ENCODE measurements at regions not wholly inside any gene's neighbourhood (a gene's known extent, or its start where the extent isn't known, plus 50 kb on each side); places are given as distances from the start of the nearest gene placed in this dataset.
"Not testable (repeated sequence)": the region's sequence is repeated elsewhere in the genome, so short reads cannot be mapped to it uniquely, and the experiment has no call there.

DNA sequence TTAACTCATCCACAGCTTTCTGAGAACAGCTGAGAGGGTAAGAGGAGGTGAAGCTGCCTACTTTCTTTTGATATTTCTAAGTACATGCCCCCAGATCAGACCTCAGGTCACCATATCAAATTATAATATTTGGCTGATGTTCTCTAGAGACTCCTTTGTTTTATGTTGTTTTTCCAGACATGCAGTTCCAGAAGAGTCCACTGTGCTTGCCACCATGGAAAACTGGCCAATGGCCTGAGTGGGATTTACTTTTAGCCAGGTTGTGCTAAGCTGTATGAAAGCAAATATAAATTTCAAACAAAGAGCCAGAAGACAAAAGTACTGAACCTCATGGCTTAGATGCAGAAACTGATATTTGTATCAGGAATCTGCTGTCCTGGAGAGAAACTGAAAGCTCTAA is 123.6 kb upstream of the METTL14 start:
- DNase-seq; H2AFZ ChIP-seq (ENCODE audit: insufficient read depth, low read length, poor library complexity); H4K12ac ChIP-seq (ENCODE audit: low read depth, low read length); H2BK5ac ChIP-seq (ENCODE audit: low read depth, low read length, poor library complexity); H3K27me3 ChIP-seq (ENCODE audit: insufficient read depth, low read length); H4K91ac ChIP-seq (ENCODE audit: low read depth, low read length); H3K18ac ChIP-seq (ENCODE audit: low read length); H3K4me1 ChIP-seq (ENCODE audit: control insufficient read depth in 1 of 2, insufficient read depth in 2 of 2, low read length in 2 of 2); H3K27ac ChIP-seq (ENCODE audit: low read depth, low read length); H3K4ac ChIP-seq (ENCODE audit: low read depth, low read length); H3K79me2 ChIP-seq (ENCODE audit: control insufficient read depth, insufficient read depth, low read length, poor library complexity); H3K23ac ChIP-seq (ENCODE audit: low read length); H2AK5ac ChIP-seq (ENCODE audit: low read length); H3K9me3 ChIP-seq (ENCODE audit: insufficient read depth, low read depth, low read length); H3K9ac ChIP-seq (ENCODE audit: low read length); H3K4me2 ChIP-seq (ENCODE audit: low read length); H3K79me1 ChIP-seq (ENCODE audit: low read length); H4K8ac ChIP-seq (ENCODE audit: low read depth, low read length); H3K4me3 ChIP-seq (ENCODE audit: low read depth, low read length); H3K36me3 ChIP-seq (ENCODE audit: control insufficient read depth in 1 of 2, insufficient read depth in 2 of 2, low read length in 2 of 2); H2BK120ac ChIP-seq (ENCODE audit: insufficient read depth, low read length, poor library complexity); H2BK12ac ChIP-seq (ENCODE audit: low read length); H3K14ac ChIP-seq (ENCODE audit: low read length): not testable (repeated sequence)

DNA sequence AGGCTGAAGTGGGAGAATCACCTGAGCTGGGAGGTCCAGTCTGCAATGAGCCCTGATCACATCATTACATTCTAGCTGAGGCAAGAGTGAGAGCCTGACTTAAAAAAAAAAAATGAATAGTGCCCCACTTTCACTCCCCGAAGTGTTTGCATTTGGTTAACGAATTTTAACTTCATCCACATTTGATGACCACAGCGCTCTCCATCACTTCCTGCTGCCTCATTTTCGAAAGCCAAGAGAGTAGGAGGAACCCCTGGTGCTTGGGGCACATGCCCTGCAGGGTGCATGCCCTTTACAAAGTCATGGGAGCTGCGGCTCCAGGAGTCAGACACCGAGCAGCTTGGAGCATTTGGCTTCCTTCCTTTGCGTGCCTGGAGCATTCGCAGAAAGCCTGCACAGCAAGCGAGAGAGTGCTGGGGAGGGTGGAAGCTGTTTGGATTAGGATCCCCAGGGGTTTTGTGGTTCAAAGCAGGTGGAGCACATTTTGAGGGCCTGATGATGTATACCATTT is 119.1 kb upstream of the METTL14 start:
- H4K12ac ChIP-seq (ENCODE audit: low read depth, low read length); H3K14ac ChIP-seq (ENCODE audit: low read length); H3K27ac ChIP-seq (ENCODE audit: low read depth, low read length); H4K8ac ChIP-seq (ENCODE audit: low read depth, low read length); H2AK5ac ChIP-seq (ENCODE audit: low read length); DNase-seq; H3K4me1 ChIP-seq (ENCODE audit: control insufficient read depth in 1 of 2, insufficient read depth in 2 of 2, low read length in 2 of 2); H2AFZ ChIP-seq (ENCODE audit: insufficient read depth, low read length, poor library complexity); H2BK12ac ChIP-seq (ENCODE audit: low read length); H4K91ac ChIP-seq (ENCODE audit: low read depth, low read length); H3K18ac ChIP-seq (ENCODE audit: low read length); H3K9ac ChIP-seq (ENCODE audit: low read length); H3K79me1 ChIP-seq (ENCODE audit: low read length); H3K4me2 ChIP-seq (ENCODE audit: low read length); H2BK5ac ChIP-seq (ENCODE audit: low read depth, low read length, poor library complexity); H3K79me2 ChIP-seq (ENCODE audit: control insufficient read depth, insufficient read depth, low read length, poor library complexity); H3K9me3 ChIP-seq (ENCODE audit: insufficient read depth, low read depth, low read length); H3K36me3 ChIP-seq (ENCODE audit: control insufficient read depth in 1 of 2, insufficient read depth in 2 of 2, low read length in 2 of 2); H3K4me3 ChIP-seq (ENCODE audit: low read depth, low read length); H3K27me3 ChIP-seq (ENCODE audit: insufficient read depth, low read length); H3K4ac ChIP-seq (ENCODE audit: low read depth, low read length); H2BK120ac ChIP-seq (ENCODE audit: insufficient read depth, low read length, poor library complexity); H3K23ac ChIP-seq (ENCODE audit: low read length): not testable (repeated sequence)
- WGBS (ENCODE audit: extremely low coverage, insufficient coverage, insufficient read length), result no CpG with 5 or more reads among the region's 9 CpGs

DNA sequence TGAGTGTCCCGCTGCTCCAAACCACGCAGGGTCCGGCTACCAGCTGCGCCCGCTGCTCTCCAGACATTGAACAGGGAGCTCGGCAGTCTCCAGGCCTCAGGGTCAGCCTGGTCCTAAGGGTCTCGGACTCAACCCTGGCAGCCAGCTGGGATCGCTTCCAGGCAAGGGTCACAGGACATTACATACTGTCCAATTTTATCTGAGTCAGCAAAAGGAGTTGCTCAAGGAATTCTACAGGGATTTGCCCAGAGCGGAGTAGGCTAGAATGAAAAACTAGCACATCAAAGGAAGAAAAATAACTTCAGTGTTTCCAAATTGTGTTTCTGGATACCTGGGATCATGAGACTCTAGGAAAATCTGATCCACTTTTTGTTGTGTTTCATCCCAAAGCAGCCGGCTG is 112.2 kb upstream of the METTL14 start:
- not testable (repeated sequence) for H3K27ac ChIP-seq (ENCODE audit: low read depth, low read length); H2AFZ ChIP-seq (ENCODE audit: insufficient read depth, low read length, poor library complexity); H3K23ac ChIP-seq (ENCODE audit: low read length); H3K14ac ChIP-seq (ENCODE audit: low read length); H3K9ac ChIP-seq (ENCODE audit: low read length); H3K79me1 ChIP-seq (ENCODE audit: low read length); H3K4me1 ChIP-seq (ENCODE audit: control insufficient read depth in 1 of 2, insufficient read depth in 2 of 2, low read length in 2 of 2); H2BK120ac ChIP-seq (ENCODE audit: insufficient read depth, low read length, poor library complexity); H3K27me3 ChIP-seq (ENCODE audit: insufficient read depth, low read length); H3K79me2 ChIP-seq (ENCODE audit: control insufficient read depth, insufficient read depth, low read length, poor library complexity); H3K36me3 ChIP-seq (ENCODE audit: control insufficient read depth in 1 of 2, insufficient read depth in 2 of 2, low read length in 2 of 2); DNase-seq; H2AK5ac ChIP-seq (ENCODE audit: low read length); H3K4me3 ChIP-seq (ENCODE audit: low read depth, low read length); H4K91ac ChIP-seq (ENCODE audit: low read depth, low read length); H4K12ac ChIP-seq (ENCODE audit: low read depth, low read length); H3K18ac ChIP-seq (ENCODE audit: low read length); H4K8ac ChIP-seq (ENCODE audit: low read depth, low read length); H3K4ac ChIP-seq (ENCODE audit: low read depth, low read length); H3K4me2 ChIP-seq (ENCODE audit: low read length); H3K9me3 ChIP-seq (ENCODE audit: insufficient read depth, low read depth, low read length); H2BK12ac ChIP-seq (ENCODE audit: low read length); H2BK5ac ChIP-seq (ENCODE audit: low read depth, low read length, poor library complexity)
- no CpG with 5 or more reads among the region's 10 CpGs for WGBS (ENCODE audit: extremely low coverage, insufficient coverage, insufficient read length)

DNA sequence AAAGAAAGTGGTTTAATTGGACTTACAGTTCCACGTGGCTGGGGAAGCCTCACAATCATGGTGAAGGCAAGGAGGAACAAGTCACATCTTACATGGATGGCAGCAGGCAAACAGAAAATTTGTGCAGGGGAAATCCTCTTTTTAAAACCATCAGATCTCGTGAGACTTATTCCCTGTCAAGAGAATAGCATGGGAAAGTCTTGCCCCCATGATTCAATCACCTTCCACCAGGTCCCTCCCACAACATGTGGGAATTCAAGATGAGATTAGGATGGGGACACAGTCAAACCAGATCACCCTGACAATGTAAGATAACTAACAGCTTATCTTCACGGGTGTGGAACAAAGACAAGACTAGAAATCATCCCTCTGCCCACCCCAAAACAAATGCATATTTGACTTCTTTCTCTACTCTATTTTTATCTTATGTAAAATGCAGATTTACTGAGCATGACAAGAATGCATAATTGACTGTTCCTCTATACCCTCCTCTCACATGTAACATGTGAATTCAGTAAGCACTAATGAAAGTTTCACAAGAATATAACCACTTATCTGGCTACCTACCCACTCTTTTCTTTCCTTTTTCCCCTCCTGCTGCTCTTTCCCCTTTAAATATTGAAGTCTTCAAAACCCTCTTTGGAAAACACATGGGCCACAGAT is 110.8 kb upstream of the METTL14 start:
- H3K4ac ChIP-seq (ENCODE audit: low read depth, low read length); H2AK5ac ChIP-seq (ENCODE audit: low read length); H3K27ac ChIP-seq (ENCODE audit: low read depth, low read length); H3K79me1 ChIP-seq (ENCODE audit: low read length); H2BK5ac ChIP-seq (ENCODE audit: low read depth, low read length, poor library complexity); H3K9me3 ChIP-seq (ENCODE audit: insufficient read depth, low read depth, low read length); H3K18ac ChIP-seq (ENCODE audit: low read length); H3K4me2 ChIP-seq (ENCODE audit: low read length); H2BK12ac ChIP-seq (ENCODE audit: low read length); DNase-seq; H4K12ac ChIP-seq (ENCODE audit: low read depth, low read length); H3K27me3 ChIP-seq (ENCODE audit: insufficient read depth, low read length); H3K36me3 ChIP-seq (ENCODE audit: control insufficient read depth in 1 of 2, insufficient read depth in 2 of 2, low read length in 2 of 2); H2BK120ac ChIP-seq (ENCODE audit: insufficient read depth, low read length, poor library complexity); H4K91ac ChIP-seq (ENCODE audit: low read depth, low read length); H3K23ac ChIP-seq (ENCODE audit: low read length); H3K9ac ChIP-seq (ENCODE audit: low read length); H3K14ac ChIP-seq (ENCODE audit: low read length); H4K8ac ChIP-seq (ENCODE audit: low read depth, low read length); H3K79me2 ChIP-seq (ENCODE audit: control insufficient read depth, insufficient read depth, low read length, poor library complexity); H3K4me3 ChIP-seq (ENCODE audit: low read depth, low read length); H2AFZ ChIP-seq (ENCODE audit: insufficient read depth, low read length, poor library complexity); H3K4me1 ChIP-seq (ENCODE audit: control insufficient read depth in 1 of 2, insufficient read depth in 2 of 2, low read length in 2 of 2): not testable (repeated sequence)
- no CpG with 5 or more reads among the region's 3 CpGs for WGBS (ENCODE audit: extremely low coverage, insufficient coverage, insufficient read length)

Data from trophoblast cell (in vitro differentiated cells and primary cell).